GM12891 (cell line): ENCODE measurements at regions not wholly inside any gene's neighbourhood (a gene's known extent, or its start where the extent isn't known, plus 50 kb on each side); places are given as distances from the start of the nearest gene placed in this dataset.

ENCODE experiments used
- PAX5 ChIP-seq: IDR thresholded peaks from 2 replicates; pipeline ENCODE4 v1.6.1; 2011; ENCODE audit warnings: low read length, moderate library complexity, mild to moderate bottlenecking; ENCODE audit not compliant: insufficient read depth, severe bottlenecking
- POLR2A ChIP-seq: IDR thresholded peaks from 2 replicates; pipeline ENCODE4 v1.6.1; 2011; ENCODE audit warnings: low read depth, low read length, control low read depth

DNA sequence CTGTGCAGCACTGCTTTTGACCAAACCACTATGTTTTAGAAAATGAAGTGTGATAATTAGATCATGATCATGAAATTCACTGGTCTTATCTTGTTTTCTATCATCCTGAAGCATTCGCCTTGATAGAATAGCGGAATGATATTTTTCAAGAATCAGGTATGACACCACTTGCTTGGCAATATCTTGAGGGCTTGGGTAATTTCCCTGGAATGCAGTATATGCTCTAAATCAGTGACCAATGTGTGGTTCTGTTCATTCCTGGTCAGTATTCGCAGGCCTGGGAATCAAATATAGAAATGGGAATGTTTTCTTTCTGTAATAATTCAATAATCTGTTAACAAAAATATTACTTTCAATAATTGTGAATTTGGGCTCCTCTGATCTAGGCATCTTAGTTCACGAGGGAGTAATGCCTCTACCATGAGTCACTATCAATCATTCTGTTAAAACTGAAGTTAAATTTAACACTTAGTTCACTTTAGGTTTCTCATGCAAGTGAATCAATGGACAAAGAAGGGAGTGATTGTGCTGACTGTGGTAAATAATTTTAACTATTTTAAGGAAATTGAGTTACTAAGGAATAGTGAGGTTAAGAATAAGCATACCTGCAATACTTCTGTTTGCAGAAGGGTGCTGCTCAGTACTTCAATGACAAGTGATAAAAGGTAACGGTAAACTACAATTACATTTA lies 137.9 kb downstream of the PCDH20 start:
- TF ChIP-seq POLR2A (no peak), PAX5 (no peak)
